ENCODE measurements at regions not wholly inside any gene's neighbourhood (a gene's known extent, or its start where the extent isn't known, plus 50 kb on each side); places are given as distances from the start of the nearest gene placed in this dataset.

GRCh38 chr11:134975866-134976376, 563.9 kb upstream of the B3GAT1 start:
- no peak for TF ChIP-seq POLR2A (IDR thresholded peaks at IDR 0.05)
- TF ChIP-seq, protein P1, sequence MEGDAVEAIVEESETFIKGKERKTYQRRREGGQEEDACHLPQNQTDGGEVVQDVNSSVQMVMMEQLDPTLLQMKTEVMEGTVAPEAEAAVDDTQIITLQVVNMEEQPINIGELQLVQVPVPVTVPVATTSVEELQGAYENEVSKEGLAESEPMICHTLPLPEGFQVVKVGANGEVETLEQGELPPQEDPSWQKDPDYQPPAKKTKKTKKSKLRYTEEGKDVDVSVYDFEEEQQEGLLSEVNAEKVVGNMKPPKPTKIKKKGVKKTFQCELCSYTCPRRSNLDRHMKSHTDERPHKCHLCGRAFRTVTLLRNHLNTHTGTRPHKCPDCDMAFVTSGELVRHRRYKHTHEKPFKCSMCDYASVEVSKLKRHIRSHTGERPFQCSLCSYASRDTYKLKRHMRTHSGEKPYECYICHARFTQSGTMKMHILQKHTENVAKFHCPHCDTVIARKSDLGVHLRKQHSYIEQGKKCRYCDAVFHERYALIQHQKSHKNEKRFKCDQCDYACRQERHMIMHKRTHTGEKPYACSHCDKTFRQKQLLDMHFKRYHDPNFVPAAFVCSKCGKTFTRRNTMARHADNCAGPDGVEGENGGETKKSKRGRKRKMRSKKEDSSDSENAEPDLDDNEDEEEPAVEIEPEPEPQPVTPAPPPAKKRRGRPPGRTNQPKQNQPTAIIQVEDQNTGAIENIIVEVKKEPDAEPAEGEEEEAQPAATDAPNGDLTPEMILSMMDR (IDR thresholded peaks at IDR 0.05), result no peak

Data from heart left ventricle (tissue), 13 donors.